IMR-90 (cell line): ENCODE measurements at regions not wholly inside any gene's neighbourhood (a gene's known extent, or its start where the extent isn't known, plus 50 kb on each side); places are given as distances from the start of the nearest gene placed in this dataset.

ENCODE experiments used
- ATAC-seq: fragments of 200-7000 bp; cut with Tn5 transposase; 2 replicates; pipeline ENCODE4 v1.9.1; 2020; ENCODE audit warnings: low read depth, mild to moderate bottlenecking, moderate library complexity
- BruUV-seq: library from RNA; stranded (reverse); fragments of 400-500 nt; replicated peaks from 2 replicates; lab custom pipeline; 2021; lab: Mats Ljungman, UMichigan
- CTCF ChIA-PET: fragments of 300-600 bp; formaldehyde crosslinking; extraction: SDS; loops from one replicate; lab custom pipeline; 2021; ENCODE audit warnings: antibody characterized with exemption; lab: Yijun Ruan, JAX
- POLR2A ChIA-PET: fragments of 300-600 bp; sonication (Branson Sonifier 250); formaldehyde crosslinking; loops from one replicate; lab custom pipeline; 2022; ENCODE audit warnings: antibody characterized with exemption; ENCODE audit not compliant: unreplicated experiment; lab: Charles Lee
- DNase-seq: peaks from one replicate; pipeline ENCODE4 v3.0.0; 2013
- H2AFZ ChIP-seq: replicated peaks from 2 replicates; pipeline ENCODE3; 2013; ENCODE audit warnings: low read length, mild to moderate bottlenecking; ENCODE audit not compliant: poor library complexity
- H2AK5ac ChIP-seq: 2 replicates; pipeline ENCODE4 v1.6.1; 2013; ENCODE audit warnings: low read depth, low read length, inconsistent platforms
- H2AK9ac ChIP-seq: replicated peaks from 2 replicates; pipeline ENCODE3; 2013; ENCODE audit warnings: mild to moderate bottlenecking, low read depth, low read length, moderate library complexity; ENCODE audit not compliant: poor library complexity
- H2BK120ac ChIP-seq: 2 replicates; pipeline ENCODE4 v1.6.1; 2013; ENCODE audit warnings: low read depth, low read length, inconsistent platforms
- H2BK15ac ChIP-seq: 3 replicates; pipeline ENCODE4 v1.6.1; 2013; ENCODE audit warnings: low read depth, low read length, inconsistent platforms
- H2BK20ac ChIP-seq: 2 replicates; pipeline ENCODE4 v1.6.1; 2013; ENCODE audit warnings: low read depth, mild to moderate bottlenecking, inconsistent platforms, low read length, moderate library complexity
- H2BK5ac ChIP-seq: 2 replicates; pipeline ENCODE4 v1.6.1; 2013; ENCODE audit warnings: mild to moderate bottlenecking, low read depth, low read length, inconsistent platforms; ENCODE audit not compliant: poor library complexity, severe bottlenecking
- H3K14ac ChIP-seq: replicated peaks from 2 replicates; pipeline ENCODE4 v1.6.1; 2013; ENCODE audit warnings: low read depth, low read length, inconsistent platforms
- H3K18ac ChIP-seq: 2 replicates; pipeline ENCODE4 v1.6.1; 2013; ENCODE audit warnings: low read depth, low read length, control low read depth
- H3K23ac ChIP-seq: 2 replicates; pipeline ENCODE4 v1.6.1; 2013; ENCODE audit warnings: low read depth, low read length, inconsistent platforms
- H3K27ac ChIP-seq: 2 replicates; pipeline ENCODE4 v1.5.1; 2013; ENCODE audit warnings: mild to moderate bottlenecking, control low read depth, low read length; ENCODE audit not compliant: insufficient read depth
- H3K27me3 ChIP-seq: 2 replicates; pipeline ENCODE4 v1.6.1; 2013; ENCODE audit warnings: low read length; ENCODE audit not compliant: control insufficient read depth, insufficient read depth
- H3K36me3 ChIP-seq: 2 replicates; pipeline ENCODE4 v1.6.1; 2013; ENCODE audit warnings: low read length, mixed read lengths; ENCODE audit not compliant: control insufficient read depth, insufficient read depth
- H3K4ac ChIP-seq: 2 replicates; pipeline ENCODE4 v1.6.1; 2013; ENCODE audit warnings: low read depth, low read length, inconsistent platforms
- H3K4me1 ChIP-seq: 2 replicates; pipeline ENCODE4 v1.6.1; 2013; ENCODE audit warnings: low read length, mixed read lengths; ENCODE audit not compliant: control insufficient read depth, insufficient read depth
- H3K4me2 ChIP-seq: 2 replicates; pipeline ENCODE4 v1.6.1; 2013; ENCODE audit warnings: low read depth, mild to moderate bottlenecking, control low read depth, low read length, moderate library complexity
- H3K4me3 ChIP-seq: 2 replicates; pipeline ENCODE4 v1.5.1; 2013; ENCODE audit warnings: low read depth, mild to moderate bottlenecking, control low read depth, low read length, moderate library complexity; ENCODE audit not compliant: insufficient read depth
- H3K56ac ChIP-seq: 2 replicates; pipeline ENCODE4 v1.6.1; 2013; ENCODE audit warnings: low read length, inconsistent platforms; ENCODE audit not compliant: insufficient read depth; ENCODE audit errors: extremely low read depth
- H3K79me1 ChIP-seq, 2 experiments: 2 replicates each; pipeline ENCODE4 v1.6.1; 2013; ENCODE audit warnings: low read length in 2 of 2, inconsistent platforms in 1 of 2, low read depth in 1 of 2
- H3K9ac ChIP-seq: 2 replicates; pipeline ENCODE4 v1.6.1; 2013; ENCODE audit warnings: low read depth, low read length, control low read depth
- H3K9me1 ChIP-seq: 2 replicates; pipeline ENCODE4 v1.6.1; 2013; ENCODE audit warnings: low read length, inconsistent platforms; ENCODE audit not compliant: insufficient read depth
- H3K9me3 ChIP-seq: 2 replicates; pipeline ENCODE4 v1.6.1; 2013; ENCODE audit warnings: low read length; ENCODE audit not compliant: control insufficient read depth, insufficient read depth
- H4K20me1 ChIP-seq: 2 replicates; pipeline ENCODE4 v1.6.1; 2013; ENCODE audit warnings: low read length, inconsistent platforms; ENCODE audit not compliant: insufficient read depth
- H4K5ac ChIP-seq: 2 replicates; pipeline ENCODE4 v1.6.1; 2013; ENCODE audit warnings: mild to moderate bottlenecking, low read depth, low read length, control low read depth
- H4K8ac ChIP-seq, 2 experiments: 2 replicates each; pipeline ENCODE4 v1.6.1; 2013; ENCODE audit warnings: low read depth in 2 of 2, low read length in 2 of 2, control low read depth in 1 of 2, inconsistent platforms in 1 of 2
- H4K91ac ChIP-seq: 2 replicates; pipeline ENCODE4 v1.6.1; 2013; ENCODE audit warnings: low read depth, low read length, inconsistent platforms; ENCODE audit not compliant: insufficient read depth
- BHLHE40 ChIP-seq: fragments of 150-350 bp; IDR thresholded peaks from 2 replicates; pipeline ENCODE4 v1.6.1; 2016; ENCODE audit warnings: mild to moderate bottlenecking, low read depth, low read length
- CHD1 ChIP-seq: IDR thresholded peaks from 2 replicates; pipeline ENCODE4 v1.6.1; 2012; ENCODE audit warnings: low read depth, low read length, improper control_type of control experiment
- ELK1 ChIP-seq: fragments of 150-350 bp; IDR thresholded peaks from 2 replicates; pipeline ENCODE4 v1.6.1; 2016; ENCODE audit warnings: low read depth, mild to moderate bottlenecking, low read length, moderate library complexity, borderline replicate concordance
- FOS ChIP-seq: fragments of 150-350 bp; IDR thresholded peaks from 2 replicates; pipeline ENCODE4 v1.6.1; 2016; ENCODE audit warnings: low read depth, low read length
- MXI1 ChIP-seq: IDR thresholded peaks from 2 replicates; pipeline ENCODE4 v1.6.1; 2012; ENCODE audit warnings: low read depth, mild to moderate bottlenecking, low read length, moderate library complexity, borderline replicate concordance
- NFE2L2 ChIP-seq: fragments of 150-350 bp; IDR thresholded peaks from 2 replicates; pipeline ENCODE4 v1.6.1; 2016; ENCODE audit warnings: low read depth, mild to moderate bottlenecking, low read length
- POLR2A ChIP-seq: IDR thresholded peaks from 2 replicates; pipeline ENCODE4 v1.6.1; 2012; ENCODE audit warnings: mild to moderate bottlenecking, low read depth, low read length
- RCOR1 ChIP-seq: IDR thresholded peaks from 2 replicates; pipeline ENCODE4 v1.6.1; 2012; ENCODE audit warnings: mild to moderate bottlenecking, low read length, improper control_type of control experiment; ENCODE audit not compliant: insufficient replicate concordance
- RFX5 ChIP-seq: IDR thresholded peaks from 2 replicates; pipeline ENCODE4 v1.8.0; 2012; ENCODE audit warnings: low read depth, mild to moderate bottlenecking, low read length, moderate library complexity
- USF2 ChIP-seq: fragments of 150-350 bp; IDR thresholded peaks from 2 replicates; pipeline ENCODE4 v1.6.1; 2017; ENCODE audit warnings: mild to moderate bottlenecking, antibody characterized with exemption, low read length, low read depth
- WGBS, 2 experiments: methylation state at CpG; one replicate each; pipeline versions ENCODE4 v1.1.5 to v1.1.7; 2013; ENCODE audit warnings: missing lambda C conversion rate in 2 of 2; ENCODE audit not compliant: insufficient read length in 1 of 2; ENCODE audit errors: extremely low coverage in 2 of 2; 5-methylcytosine and 5-hydroxymethylcytosine counted together
- dilution Hi-C: fragments of 300-500 bp; cut with HindIII; formaldehyde crosslinking; loops from one replicate; pipeline ENCODE4 v1.14.3; 2018; ENCODE audit warnings: low sequenced_read_pairs; ENCODE audit not compliant: unreplicated experiment
- in situ Hi-C: fragments of 300-500 bp; cut with MboI; formaldehyde crosslinking; loops from 3 replicates; pipeline ENCODE4 v1.14.3; 2019; ENCODE audit warnings: low sequenced_read_pairs, inconsistent platforms, mixed read lengths
- intact Hi-C: fragments of 100-400 bp; cut with micrococcal nuclease; formaldehyde crosslinking; loops from 2 replicates; pipeline ENCODE4 v1.10.0; 2022

- Histone ChIP-seq H3K27ac (no peak overlapping the region), H3K9me3 (no peaks in the 10 kb centered on the region), H3K4me1 (no peaks in the 10 kb centered on the region), H2BK15ac (no peak overlapping the region), H2AK9ac (no peak overlapping the region), H3K27me3 (no peaks in the 10 kb centered on the region), H3K4ac (no peak overlapping the region), H2BK5ac (no peak overlapping the region), H3K56ac (no peak overlapping the region), H3K4me2 (no peak overlapping the region), H3K9ac (no peak overlapping the region), H3K79me1 (no peaks in the 10 kb centered on the region), H3K4me3 (no peak overlapping the region), H2BK20ac (no peak overlapping the region), H2AK5ac (no peak overlapping the region), H4K8ac (no peak overlapping the region), H3K14ac (0 out of 2 replicates have a peak overlapping the region, but pooled peaks have one; percentile 4), H4K5ac (no peak overlapping the region), H3K18ac (no peak overlapping the region), H4K20me1 (no peaks in the 10 kb centered on the region), H3K36me3 (no peaks in the 10 kb centered on the region), H4K91ac (no peak overlapping the region), H2AFZ (peak overlapping the region; percentile 50), H3K23ac (no peak overlapping the region), H3K9me1 (no peaks in the 10 kb centered on the region), H2BK120ac (no peak overlapping the region)
- ChIA-PET POLR2A (no interaction called here), CTCF (no interaction called here)
- WGBS, 2 experiments = no CpG with 5 or more reads among the region's 6 CpGs
- dilution Hi-C loops = no loop called here
- BruUV-seq = no TSS peak
- DNase-seq (peak; percentile 21), ATAC-seq (peak; percentile 70)
- intact Hi-C loops = no loop called here
- TF ChIP-seq NFE2L2 (no peak), POLR2A (no peak), RFX5 (no peak), CHD1 (no peak), BHLHE40 (no peak), FOS (no peak), RCOR1 (no peak), ELK1 (no peak), USF2 (no peak), MXI1 (no peak)
- in situ Hi-C loops = no loop called here
Observed at GRCh38 chr4:124483048-124483906, 229.3 kb downstream of the ANKRD50 start.
